Stimulated activated CD4-positive, alpha-beta T cell treated with anti-CD3 and anti-CD28 coated beads, Interleukin-12 subunit alpha, Interleukin-12 subunit beta, amount 100 ng/mL, for 48 hours (primary cell): ENCODE measurements at regions not wholly inside any gene's neighbourhood (a gene's known extent, or its start where the extent isn't known, plus 50 kb on each side); places are given as distances from the start of the nearest gene placed in this dataset.
"Not testable (repeated sequence)": the region's sequence is repeated elsewhere in the genome, so short reads cannot be mapped to it uniquely, and the experiment has no call there.

Source experiments
- DNase-seq, 3 donors: peaks; one replicate each; pipeline ENCODE4 v3.0.0-alpha.2; 2020; ENCODE audit warnings: low read depth in 2 of 3, low spot score in 1 of 3

DNA sequence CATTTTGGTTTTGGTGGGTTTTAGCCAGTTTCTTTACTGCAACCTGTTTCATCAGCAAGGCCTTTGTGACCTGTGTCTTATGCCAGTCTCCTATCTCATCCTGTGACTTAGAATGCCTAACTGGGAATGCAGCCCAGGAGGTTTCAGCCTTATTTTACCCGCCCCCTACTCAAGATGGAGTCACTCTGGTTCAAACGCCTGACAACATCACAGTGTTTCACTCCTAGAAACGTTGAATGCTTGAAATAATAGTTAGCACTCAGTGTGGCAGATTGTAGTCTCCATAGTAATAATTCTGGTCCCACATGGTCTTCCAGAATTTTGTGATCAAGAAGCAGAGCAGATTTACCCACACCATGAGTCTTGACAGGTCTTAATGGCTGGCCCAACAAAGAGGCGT, 159.0 kb upstream of the TRIB2 start:
- DNase-seq: no peak

DNA sequence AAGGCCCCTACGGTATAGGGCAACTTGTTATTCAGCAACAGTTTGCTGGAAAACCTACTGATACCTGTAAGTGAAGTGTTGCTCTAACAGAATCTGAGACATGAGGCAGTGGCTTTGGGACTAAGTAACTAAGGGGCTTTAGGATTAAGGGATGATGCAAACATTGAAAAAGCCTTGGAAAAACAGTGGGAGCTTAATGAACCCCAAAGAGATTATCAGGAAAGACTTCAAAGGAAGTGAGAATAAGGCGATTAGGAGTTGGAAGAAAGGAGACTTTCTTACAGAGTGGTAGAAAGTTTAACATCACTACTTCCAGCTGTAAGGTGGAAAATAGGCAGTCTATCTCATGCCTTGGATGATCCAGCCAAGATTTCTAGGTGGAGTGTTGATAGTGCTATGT, 158.2 kb upstream of the TRIB2 start:
- no peak for DNase-seq

DNA sequence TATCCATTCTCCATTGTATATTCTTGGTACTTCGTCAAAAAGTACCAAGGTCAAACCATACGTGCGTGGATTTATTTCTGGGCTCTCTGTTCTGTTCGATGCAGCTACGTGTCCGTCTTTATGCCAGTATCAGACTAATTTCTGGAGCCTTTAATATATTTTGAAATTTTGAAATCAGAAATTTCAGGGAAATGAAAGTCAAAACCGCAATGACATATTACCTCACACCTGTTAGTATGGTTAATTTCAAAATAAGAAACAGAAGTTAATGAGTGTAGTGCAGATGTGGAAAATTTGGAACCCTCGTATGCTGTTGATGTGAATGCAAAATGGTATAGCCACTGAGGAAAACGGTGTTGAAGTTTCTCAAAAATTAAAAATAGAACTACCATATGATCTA, 156.1 kb upstream of the TRIB2 start:
- no peak for DNase-seq

DNA sequence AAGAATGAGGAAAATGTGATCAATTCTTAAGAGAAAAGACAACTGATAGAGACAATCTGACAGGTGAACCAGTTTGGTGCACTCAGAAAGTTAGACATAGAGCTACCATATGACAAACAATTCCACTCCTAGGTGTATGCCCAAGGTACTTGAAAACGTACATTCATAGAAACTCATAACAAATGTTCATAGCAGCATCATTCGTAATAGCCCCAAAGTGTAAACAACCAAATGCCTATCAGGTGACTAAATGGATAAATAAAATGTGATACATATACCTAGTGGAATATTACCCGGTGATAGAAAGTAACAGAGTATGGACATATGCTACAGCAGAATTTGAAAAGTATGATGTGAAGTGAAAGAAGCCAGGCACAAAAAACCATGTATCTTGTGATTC, 149.3 kb upstream of the TRIB2 start:
- no peak for DNase-seq

DNA sequence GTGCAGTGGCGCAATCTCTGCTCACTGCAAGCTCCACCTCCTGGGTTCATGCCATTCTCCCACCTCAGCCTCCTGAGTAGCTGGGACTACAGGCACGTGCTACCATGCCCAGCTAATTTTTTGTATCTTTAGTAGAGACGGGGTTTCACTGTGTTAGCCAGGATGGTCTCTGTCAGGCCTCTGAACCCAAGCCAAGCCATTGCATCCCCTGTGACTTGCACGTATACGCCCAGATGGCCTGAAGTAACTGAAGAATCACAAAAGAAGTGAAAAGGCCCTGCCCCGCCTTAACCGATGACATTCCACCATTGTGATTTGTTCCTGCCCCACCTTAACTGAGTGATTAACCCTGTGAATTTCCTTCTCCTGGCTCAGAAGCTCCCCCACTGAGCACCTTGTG, 147.2 kb upstream of the TRIB2 start:
- DNase-seq: not testable (repeated sequence)

DNA sequence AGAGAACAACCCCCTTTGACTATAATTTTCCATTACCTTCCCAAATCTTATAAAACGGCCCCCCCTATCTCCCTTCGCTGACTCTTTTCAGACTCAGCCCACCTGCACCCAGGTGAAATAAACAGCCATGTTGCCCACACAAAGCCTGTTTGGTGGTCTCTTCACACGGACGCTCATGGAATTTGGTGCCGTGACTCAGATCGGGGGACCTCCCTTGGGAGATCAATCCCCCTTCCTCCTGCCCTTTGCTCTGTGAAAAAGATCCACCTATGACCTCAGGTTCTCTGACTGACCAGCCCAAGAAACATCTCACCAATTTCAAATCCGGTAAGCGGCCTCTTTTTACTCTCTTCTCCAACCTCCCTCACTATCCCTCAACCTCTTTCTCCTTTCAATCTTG, 146.8 kb upstream of the TRIB2 start:
- not testable (repeated sequence) for DNase-seq

DNA sequence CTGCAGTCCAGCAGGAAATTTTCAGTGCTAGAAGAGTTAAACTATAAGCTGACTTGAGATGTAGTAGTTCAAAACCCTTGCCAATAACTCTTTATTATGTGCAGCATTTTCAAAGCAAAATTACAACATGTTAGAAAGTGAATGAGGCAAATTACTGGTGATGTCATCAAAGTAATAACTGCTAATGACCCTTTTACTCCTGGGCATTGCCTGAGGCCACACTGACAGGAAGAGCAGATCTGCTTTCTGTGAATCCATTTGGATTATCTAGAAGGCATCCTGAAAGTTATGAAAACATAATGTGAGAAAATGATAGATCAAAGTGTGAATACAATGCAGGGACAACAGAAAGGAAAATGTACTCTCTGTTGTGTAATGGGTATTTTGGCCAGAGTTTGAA, 139.6 kb upstream of the TRIB2 start:
- no peak for DNase-seq

DNA sequence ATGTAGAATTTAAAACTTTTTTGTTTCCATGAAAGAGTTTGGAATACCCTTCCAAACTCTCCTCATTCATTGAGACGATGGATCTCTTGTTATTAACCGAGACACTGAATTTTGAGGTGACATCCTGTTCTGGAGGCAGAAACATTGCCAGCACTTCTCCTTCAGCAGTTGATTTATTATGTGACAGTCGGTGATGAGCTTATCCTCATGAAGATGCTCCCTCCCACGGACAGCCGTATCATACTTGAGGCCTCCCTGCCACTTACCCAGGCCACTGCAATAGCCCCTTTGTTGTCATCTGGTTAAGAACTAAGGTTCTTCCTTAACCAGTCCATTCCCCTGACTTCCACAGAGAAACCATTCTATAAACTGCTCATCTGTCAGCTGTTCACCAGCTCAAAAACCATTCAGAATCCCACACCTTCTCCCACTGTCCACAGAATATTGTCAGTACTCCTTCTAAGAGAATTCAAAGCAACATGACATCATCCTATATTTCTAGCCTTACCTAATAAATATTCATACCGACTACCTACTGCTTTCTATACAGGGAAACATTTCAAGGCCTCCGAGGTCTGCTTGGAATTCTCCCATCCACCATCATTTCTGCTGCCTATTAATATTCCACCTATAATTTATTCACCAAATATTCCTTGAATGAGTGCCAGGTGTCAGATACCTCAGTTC, 139.0 kb upstream of the TRIB2 start:
- no peak for DNase-seq

DNA sequence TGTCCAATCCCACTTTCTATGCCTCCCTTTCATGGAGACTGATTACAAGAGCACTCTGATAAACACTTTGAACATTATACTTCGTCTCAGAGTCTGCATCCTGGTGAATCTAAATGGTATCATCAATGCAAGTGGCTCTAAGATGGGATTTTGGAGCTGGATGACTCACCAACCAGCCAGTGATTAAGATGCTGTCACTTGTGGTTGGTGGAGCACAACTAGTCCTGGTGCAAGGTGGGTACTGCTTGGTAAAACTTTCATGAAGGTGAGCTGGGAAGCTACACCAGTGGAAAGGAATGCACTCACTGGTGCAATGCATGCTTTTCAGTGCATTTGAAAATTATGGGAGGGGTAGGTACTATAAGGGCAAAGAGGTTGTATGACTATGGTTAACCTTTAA, 137.7 kb upstream of the TRIB2 start:
- no peak for DNase-seq

DNA sequence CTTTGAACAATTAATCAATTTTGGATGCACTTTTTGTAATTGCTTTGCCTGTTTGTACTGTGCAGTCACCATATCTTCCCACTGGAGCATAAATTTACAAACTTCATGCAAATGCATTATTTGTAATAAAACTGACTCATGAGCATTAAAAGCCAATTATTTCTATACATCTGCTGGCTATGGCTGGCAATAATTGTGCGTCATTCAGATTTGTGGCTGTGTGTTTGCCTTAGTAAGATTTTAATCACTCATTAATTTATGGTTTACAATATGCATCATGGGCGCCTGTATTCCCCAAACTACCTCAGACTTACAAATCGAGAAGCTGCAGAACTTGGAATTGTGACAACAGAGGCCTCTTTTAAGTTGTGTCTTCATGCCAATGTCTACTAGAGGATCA, 132.4 kb upstream of the TRIB2 start:
- no peak for DNase-seq

DNA sequence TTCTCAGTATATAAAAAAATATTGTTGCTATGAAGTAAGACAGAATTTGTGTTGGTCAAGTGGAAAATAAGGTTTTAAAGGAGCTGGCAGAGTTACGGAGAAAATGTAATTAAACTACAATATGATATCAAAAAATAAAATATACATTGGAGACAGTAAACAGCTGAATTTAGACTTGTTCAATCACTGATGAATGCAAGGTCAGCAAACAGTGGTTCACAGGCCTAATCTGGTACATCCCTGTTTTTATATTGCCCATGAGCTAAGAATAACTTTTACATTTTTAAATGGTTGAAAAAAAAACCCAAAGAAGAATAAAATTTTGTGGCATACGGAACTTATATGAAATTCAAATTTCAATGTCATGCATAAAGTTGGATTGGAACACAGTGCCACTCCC, 131.0 kb upstream of the TRIB2 start:
- DNase-seq: no peak

DNA sequence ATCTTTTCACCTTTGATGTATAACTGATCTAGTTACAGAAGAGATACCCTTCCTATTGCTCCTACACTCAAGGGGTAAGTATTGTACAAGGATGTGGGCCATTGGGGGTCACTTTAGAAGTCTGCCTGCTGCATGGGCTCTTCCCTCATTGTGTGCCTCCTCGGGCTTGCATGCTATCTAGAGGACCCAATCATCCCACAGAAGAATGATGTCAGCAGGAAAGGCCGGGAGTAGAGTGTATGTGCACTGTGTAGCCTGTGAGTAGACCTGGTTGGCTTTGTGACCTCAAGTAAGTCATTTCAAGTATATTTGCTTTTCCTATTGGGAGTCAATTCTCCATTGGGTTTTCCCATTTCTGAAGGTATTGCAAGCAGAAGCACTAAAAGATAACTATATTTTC, 129.5 kb upstream of the TRIB2 start:
- no peak for DNase-seq

DNA sequence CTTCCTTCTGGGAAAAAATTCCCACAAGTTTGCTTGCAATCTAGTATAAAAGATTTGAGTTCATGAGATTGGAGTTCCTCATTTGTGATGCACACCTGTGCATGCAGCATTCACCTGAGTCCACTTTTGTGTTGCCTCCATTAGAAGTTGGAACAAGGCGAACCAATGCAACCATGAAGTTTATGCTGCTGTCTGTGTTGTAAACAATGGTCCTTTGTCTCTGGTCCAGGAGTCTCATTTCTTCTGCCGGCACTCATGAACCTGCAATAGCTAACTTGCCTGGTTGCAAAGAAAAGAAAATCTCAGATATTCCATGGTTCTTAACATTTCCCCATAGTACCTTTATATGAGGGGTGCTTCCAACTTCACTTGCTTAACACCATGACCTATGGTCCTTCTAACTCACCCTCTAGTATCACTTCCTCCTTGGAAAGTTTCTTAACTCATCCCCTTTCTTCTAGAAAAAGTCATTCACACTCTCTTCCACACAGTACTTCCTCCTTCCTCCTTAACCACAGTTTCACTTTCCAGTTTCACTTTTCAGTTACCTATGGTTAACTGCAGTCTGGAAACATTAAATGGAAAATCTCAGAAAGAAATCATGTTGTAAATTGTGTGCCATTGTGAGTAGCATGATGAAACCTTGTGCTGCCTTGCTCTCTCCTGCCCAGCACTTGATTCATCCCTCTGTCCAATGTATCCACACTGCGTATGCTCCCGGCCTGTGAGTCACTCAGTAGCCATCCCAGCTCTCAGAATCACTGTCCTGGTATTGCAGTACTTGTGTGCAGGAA, 128.8 kb upstream of the TRIB2 start:
- no peak for DNase-seq

DNA sequence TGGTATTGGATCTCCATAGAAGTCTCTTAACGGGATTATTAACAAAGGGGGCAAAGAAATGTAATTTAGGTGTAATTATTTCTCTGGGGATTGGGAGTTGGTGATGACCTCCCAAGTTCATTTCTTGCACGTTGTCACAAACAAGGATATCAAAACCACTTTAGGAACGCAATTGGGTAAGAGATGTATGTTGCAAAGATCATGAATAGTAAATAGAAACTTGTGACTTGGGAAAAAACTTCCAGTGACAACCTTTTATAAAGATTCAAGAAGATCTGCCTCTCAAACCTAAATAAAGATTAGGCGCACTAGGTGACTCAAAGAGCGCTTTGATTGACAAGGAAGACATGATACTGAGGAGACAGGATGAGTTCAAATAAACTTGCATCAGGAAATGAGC, 127.8 kb upstream of the TRIB2 start:
- DNase-seq: no peak

DNA sequence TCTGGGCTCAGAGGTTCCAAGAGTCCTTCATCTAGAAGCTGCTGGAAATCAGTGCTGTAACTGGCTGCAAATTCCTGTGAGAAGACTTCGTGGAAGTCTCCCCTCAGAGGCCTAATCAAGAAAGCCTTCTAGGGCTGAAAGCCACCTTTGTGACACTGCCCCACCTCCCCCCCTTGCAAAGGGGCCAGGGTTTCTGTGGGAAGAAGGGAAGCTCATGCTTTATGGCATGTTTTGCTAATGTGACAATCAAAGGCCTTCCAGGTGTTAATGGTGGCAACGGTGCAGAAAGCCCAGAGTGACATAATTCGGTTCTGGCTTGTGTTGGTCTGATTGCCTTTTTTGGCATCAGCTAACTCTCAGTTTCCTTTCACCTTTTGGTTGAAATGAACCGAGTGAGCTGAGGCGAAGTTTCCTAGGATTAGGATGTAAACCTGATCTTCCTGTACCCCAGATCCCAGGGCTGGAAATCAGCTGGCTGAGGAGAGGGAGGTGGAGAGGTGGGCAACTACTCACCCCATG, 126.9 kb upstream of the TRIB2 start:
- no peak for DNase-seq

DNA sequence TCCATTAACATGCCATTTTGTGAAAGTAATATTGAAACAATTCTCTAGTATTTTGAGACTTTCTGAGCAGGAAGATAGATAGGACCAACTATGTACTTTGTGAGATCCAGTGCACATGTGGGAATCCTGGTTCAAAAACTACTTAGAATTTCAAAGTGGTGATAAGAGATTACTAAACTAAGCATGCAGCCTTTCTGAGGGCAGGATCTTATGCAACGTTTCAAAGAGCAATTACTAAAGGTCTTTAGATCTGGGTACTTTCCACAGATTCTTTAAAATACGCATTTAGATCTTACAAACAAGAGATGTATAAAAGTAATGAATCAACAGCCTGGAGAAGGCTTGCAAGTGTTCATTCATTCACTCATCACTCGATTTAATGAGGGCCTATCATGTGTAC, 124.4 kb upstream of the TRIB2 start:
- no peak for DNase-seq

DNA sequence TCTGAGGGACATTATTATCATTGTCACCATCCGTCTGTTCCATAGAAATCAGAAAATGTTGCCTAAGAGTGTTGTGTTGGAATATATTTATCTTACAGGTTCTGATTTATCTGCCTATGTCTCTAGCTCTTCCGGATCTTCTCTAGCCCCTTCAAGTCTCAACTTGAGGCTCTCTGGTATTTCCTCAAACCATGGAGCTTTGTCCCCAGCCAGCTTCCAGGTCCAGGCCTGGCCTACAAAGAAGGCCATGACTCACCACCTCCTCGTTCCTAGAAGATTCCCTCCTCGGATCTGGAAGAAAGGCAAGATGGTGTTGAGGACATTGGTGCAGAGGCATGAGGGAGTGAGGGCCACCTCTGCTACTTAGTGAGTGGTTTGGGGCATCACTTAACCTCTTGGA, 122.1 kb upstream of the TRIB2 start:
- no peak for DNase-seq

DNA sequence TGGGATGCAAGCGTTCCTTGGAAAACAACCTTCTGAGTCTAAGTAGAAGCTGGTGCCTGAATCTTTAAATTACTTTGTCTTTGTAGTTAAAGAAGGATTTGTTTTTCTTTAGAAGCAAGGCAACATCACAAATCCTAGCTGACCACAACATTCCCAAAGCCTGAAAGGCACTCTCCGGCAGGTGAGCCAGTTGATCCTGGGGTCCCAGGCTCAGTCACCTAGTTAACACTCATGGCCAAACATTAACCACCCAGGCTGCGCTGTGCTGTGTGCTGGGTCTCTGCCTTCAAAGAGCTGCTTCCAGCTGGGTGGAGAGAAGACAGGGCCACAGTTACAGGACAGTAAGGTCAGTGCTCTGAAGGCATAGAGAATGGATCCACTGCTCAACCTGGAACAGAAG, 120.0 kb upstream of the TRIB2 start:
- DNase-seq: no peak

DNA sequence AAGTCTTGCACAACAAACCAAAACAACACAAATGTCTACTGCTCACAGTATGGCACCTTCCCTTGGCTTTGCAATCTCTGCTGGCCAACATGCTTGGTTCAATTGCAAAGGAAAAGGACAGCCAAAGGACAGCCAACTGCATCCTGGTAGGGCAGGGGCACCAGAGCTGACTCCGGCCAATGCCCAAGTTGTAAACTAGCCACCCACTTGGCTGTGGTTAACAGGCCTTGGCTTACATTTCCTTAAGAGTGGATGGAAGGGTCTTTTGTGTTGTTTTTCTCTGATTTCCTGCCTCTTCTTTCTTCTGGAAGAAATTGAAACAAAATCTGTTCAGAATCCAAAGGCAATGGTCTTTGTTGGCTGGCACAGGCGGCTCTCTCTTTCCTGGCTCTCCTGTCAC, 119.1 kb upstream of the TRIB2 start:
- no peak for DNase-seq

DNA sequence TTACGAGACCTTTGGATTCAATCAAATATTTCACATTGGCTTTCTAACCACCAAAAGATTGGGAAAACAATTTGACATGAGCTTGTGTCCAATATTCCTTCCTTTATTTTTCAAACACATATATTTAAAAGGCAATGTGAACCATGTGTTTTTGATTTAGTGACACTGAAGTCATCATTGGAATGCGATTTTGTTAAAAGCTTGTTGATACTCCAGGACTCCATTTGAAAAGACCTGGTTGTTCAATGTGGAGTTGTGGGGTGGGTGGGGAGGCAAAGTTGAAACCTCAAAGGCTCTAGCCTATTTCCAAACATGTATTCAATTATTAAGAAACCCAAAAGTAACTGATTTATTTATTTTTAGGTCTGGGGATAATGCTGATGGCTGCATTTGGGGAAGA, 114.1 kb upstream of the TRIB2 start:
- DNase-seq: no peak

DNA sequence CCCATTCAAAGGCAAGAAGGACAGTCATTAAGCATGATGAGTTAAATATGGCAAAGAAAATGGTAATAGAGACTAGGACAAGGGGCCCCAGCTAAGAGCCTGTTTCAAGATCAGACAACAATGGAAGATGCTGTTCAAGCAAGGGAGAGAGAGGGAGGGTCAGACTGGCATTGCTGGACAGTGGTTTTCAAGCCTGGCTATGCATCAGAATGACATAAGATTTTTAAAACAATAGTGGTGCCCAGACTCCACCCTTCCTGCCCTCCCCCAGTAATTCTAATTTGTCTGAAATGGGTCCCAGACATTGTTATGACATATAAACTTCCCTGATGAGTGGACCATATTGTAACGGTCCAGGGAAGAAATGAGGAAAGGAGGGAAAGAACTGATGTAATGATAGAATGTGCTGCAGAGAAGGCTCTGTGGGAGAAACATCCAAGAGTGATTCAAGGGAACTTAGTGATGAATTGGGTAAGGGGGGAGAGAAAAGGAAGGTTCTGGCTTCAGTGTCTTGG, 112.9 kb upstream of the TRIB2 start:
- no peak for DNase-seq

DNA sequence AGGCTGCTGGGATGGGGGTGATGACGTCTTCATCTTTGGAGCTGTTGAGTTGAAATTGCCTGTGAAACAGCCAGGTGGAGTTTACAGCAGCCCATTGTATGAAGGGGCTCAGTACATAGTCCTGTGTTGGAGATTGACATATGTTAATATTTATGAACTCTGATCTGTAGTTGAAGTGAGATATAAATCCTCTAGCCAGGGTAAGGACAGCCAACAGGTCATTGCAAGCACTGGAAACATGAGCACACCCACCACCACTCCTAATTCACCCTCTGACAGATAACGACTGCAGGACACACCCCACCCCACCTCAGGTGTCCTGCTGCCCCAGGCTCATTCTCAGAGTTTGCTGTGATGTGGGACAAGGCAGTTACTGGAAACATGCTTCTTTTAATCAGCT, 112.4 kb upstream of the TRIB2 start:
- DNase-seq: no peak

DNA sequence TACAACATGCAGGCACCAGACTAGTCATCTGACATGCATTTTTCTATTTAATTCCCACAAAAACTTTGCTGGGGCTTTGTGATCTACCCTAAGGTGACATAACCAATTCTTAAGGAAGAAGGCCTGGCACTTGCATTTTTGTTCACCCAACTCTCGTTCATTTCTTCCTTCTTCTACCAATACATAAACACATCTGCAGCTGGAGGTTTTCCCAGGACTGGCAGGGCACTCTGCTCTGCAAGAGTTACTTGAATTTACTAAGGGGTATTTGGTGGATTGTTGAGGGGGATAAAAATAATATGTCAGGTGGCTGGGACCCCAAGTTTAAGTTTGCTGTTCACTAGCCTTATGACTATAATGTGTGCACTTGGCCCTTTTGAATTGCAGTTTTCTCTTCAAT, 111.4 kb upstream of the TRIB2 start:
- DNase-seq: no peak
